NCI-H510A treated with DMSO at 0.1 percent for 48 hours (cell line): ENCODE measurements at regions not wholly inside any gene's neighbourhood (a gene's known extent, or its start where the extent isn't known, plus 50 kb on each side); places are given as distances from the start of the nearest gene placed in this dataset.

ENCODE experiments used
- DNase-seq: peaks from one replicate; lab custom pipeline; 2025; lab: John Stamatoyannopoulos, UW

DNA sequence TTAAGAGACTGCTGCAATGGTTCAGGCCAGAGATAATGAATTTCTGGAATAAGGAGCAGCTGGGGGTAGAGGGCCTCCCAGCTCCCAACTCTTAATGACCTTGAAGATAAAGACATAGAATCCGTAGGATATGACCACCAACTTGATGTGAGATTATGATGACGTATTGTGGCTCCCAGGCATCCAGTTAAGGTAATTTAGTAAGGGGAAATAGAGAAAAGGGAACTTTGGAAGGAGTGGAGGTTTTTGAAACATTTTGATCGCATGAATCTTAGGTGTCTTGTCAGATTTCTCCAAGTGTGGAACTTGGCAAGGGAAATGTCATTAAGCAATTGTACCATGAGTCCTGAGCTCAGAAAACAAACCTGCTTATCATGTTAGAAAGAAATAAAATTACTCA, 277.3 kb upstream of the TANK start:
- no peak for DNase-seq

DNA sequence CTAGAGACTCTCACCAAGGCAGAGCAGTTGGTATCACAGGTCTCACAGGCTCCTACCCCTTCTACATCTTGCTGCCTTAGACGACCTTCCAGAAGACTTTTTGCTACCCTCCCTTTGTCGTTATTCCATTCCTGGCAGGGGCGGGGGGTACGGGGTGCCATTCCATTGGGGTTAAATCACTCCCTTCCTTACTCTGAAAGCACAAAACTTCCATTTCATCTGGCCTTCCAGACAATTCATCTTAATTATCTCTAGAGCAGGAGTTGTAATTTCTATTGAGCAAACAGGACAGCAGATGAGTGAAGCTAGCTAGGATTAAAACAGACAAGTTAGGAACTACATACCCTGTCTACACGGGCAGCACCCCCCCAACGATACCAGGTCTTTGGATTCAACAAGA, 276.2 kb upstream of the TANK start:
- DNase-seq, result no peak

DNA sequence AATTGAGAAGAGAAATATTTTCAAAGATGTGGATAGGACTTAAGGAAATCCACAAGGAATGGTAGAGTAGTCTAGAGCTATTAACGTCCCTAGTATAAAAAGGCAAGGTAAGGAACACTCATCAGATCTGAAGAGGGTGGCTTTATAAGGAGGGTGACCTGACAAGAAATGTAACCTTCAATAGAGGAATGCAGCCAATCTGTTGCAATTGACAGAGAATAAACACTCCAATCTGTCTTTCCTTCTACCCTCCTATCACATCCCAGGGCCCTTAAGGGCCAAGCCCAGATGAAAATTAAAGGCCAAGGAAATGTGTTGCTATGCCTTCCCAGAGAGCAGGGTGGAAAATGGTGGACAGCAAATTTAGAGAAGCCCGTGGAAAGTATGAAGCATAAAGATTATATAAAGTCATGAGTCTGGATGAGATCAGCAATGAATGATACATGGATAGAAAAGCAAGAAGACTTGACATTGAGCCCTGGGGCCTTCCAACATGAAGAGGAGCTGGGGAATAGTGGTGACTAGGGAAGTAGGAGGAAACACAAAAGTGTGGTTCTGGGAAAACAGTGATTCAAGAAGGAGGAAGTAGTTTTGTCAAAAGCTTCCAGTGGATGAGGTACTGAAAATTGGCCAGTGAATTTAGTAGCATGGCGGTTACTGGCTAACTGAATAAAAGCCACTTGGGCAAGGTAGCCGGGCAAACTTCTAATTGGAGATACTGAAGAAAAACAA, 270.6 kb upstream of the TANK start:
- DNase-seq, result no peak

DNA sequence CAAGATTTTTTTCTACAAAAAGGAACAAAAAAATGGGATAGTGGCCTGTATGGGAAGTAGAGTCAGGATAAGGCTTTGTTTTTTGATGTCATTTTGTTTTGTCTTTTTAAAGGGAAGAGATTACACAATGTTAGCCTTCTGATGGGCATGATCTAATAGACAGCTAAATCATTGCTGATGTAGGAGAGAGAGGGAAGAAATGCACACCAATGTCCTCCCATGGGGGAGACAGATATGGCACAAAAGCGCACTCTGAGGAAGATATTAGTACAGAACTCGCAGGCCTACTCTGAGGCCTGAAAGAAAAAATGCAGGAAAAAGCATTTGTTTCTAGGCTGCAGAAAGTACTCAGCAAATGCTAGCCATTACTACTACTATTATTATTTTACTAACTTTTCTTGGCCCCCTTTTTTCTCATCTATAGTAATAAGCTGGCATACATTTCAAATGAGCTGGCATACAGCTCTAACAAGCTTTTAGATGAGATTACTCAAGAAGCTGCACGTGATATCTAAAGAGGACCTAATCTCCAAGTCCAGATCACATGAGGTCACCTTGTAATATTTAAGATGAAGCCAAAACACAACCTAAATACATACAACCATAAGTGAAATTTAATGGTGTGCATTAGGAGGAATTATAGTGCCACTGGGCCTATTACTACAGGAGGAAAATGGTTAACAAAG, 269.4 kb upstream of the TANK start:
- DNase-seq, result no peak

DNA sequence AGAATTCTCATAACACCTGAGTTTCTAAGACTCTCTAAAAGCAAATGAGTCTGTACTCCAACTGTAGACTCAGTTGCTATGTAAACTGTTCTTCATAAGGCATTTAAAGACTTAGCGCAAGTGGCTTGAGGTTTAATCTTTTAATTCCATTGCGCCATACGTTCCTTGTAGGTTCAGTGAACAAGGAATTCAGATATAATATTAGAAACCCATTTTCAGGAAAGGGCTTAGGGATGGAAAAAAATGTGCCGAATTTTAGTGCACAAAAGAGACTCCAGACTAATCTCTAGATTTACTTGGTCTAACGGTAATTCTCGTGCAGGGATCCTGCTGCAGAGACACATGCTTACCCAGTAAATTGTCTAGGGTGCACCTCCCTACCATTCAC, 268.9 kb upstream of the TANK start:
- no peak for DNase-seq

DNA sequence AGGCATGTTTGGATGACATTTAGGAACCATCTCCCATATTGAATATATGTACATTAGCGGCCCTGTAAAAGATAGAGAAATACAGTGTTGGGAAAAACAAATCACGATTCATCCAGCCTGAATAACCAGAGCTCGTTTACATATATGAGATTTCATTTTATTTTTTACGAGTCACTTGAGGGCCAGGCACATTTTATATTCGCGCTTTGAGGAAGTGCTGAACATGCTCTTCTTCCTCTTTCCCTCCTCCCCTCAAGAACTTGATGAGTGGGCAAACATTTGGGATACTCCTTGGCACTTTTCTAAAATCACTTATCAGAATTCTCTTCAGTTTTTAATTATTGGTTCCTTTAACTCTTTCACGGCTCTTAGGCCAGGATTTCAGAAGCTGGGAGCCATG, 268.0 kb upstream of the TANK start:
- DNase-seq, result no peak

DNA sequence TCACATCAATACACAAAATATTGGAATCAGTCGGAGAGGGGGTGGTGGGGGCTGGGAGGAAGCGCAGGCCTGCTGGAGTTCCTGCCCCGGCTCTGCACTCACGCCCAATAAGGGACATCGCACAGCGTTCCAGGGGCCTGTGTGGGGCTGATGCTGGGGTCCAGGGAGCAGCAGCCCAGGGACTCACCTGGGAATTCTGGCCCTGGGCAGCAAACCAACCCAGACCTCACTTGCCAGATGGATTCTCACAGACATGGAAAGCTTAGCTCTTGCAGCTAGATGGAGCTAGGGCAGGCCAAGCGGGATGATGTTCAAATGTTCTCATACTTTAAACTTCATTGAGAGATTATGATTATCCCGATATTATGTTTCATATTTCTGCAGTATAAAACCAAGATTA, 266.6 kb upstream of the TANK start:
- no peak for DNase-seq

DNA sequence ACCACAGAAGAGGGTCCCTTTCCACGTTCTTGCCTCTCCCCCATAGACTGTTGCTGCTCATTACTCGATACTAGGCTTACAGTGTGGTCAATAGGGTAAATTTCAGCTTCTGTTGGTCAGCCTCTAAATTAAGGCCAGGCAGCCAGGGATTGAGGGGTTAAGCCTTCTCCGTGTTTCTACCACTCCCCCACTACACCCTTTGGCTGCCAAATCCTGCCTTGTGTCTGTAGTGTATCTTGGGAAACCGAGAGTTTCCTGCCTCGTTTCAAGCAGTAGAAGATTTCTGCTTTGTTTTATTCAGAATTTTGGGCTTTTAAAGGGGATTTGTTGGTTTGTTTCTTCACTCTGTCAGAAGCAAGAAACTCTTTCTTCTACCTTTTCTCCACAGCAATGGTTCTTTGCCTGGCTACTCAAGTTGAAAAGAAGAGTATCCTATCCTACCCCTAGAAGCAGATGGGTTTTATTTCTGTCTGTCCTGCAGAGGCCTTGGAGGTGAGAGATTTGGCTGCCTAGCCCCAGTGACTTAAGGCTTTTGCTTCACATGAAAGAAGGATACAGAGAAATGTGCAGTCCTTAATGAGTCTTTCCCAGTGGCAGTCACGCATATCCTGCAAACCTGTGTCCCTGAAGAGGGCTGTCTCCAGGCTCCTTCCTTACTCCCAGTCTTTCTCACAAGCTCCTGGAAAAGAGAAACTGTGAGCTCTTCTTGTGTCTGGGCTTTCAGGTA, 261.5 kb upstream of the TANK start:
- no peak for DNase-seq

DNA sequence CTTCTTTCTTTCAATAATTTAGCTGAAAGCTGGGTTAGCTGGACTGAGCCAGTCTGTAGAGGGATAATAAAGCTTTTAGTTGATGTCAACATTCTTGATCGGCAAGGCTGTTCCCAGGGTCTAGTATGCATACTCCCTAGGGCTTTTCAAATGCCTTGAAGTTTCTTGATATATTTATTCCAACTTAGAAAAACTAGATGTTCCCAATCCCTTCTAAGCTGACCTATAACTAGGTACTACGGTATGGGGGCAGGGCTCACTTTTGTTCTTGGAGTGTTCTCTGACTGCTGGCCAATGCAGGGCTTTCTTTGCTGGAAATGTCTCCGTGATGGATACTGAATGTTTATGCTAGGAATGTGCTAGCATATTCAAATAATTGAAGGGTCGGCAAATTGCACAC, 258.6 kb upstream of the TANK start:
- DNase-seq, result no peak

DNA sequence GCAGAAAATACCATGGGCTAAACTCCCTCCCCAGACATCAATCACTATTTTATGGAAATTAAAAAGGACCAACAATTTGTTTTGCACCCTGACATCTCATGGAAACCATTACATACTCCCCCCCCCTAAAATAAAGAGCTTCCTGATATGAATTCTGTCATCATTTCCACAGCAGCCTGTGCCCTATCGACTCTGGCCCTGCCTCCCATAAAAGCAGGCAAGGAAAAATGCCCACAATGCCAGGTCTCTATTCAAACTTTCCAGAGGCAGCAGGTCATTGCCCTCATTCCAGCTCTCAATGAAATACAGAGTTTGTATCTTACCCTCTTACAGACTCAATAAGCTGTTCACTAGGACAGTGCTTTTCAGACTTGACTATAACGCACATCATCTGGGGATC, 254.4 kb upstream of the TANK start:
- no peak for DNase-seq

DNA sequence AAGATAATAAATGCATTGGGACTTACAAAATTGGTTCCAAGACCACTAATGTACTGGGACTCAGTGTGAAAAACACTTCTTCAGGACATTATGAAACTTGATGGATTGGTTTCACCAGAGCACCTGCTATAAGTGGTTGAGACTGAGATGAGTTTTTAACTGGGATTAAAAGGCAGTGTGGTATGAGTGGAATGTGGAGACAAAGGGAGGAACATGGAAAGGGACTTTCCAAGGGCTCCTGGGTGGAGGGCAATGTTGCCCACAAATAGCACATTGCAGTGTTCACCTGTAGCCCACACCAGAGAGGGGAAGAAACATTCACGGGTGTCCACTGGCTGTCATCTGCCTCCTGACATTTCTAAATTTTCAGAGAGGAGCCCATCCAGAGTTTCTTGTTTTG, 253.3 kb upstream of the TANK start:
- DNase-seq, result no peak

DNA sequence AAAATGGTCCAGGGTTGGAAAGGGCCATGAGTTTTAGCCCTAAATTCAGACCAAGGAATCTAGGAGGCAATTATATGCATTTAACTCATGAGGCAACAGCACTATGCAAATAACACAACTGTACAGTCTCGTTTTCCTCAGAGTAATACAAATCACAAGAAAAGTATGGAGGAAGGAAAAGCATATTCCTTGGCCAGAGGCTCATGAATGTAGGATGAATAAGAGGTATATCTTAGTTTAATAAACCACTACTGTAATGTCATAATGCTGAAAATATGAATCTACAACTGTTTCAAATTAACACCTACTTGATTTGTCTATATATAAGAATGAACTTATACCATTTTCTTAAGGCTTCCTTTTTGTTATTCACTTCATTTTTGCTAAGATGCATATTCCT, 252.5 kb upstream of the TANK start:
- no peak for DNase-seq

DNA sequence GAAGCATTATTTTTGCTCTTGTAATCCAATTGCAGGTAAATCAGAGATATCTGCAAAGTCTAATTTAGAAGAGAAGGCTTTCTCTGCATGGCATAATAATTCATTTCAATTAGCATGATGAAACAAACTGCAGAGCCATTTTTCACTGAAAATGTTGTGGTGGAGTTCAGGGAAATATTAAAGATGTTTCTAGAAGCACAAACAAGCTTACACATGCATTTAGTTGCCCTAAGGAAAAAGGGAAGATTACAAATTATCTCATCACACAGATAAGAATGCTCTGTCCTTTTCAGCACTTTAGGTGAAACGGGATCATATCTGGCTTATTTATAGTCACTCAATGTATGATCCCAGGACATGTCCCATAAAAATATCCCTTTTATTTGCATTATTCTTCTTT, 252.1 kb upstream of the TANK start:
- no peak for DNase-seq

DNA sequence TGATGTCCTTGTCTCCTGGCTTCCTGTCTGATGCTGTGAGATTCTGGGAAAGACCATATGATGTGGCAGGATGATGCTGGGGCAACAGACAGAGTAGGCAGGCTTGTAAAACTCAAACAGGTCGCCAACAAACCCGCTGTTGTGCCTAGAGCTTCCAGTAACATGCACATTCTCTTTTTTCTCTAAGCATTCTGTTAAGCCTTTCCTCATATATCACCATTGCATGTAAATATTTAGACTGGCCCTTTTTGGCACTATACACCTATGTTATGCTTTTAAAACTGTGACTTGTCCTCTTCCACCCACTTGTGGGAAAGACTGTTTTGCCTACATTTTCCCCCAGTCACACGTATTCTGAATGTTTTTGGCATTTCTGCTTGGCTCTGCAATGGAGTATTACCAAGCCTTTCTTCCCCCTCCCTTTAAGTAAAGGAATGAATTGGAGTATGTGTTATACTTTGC, 250.4 kb upstream of the TANK start:
- DNase-seq, result no peak

DNA sequence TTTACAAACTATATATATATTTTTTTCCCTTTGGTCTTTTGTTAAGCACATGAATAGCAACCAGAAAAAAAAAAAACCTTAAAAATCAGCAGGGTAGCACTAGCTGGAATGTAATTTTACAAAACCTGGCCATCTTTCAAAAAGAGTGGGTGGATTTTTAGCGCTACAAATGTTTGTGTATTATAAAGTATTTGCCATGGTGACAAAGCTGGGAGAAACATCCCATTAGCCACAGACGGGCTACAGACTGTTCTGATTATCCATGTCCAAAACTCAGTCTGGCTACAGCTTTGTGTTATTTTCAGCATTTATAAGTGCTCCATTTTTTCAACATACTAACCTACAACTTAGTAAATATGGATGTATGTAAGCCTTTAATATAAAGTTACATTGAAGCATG, 249.5 kb upstream of the TANK start:
- DNase-seq, result no peak

DNA sequence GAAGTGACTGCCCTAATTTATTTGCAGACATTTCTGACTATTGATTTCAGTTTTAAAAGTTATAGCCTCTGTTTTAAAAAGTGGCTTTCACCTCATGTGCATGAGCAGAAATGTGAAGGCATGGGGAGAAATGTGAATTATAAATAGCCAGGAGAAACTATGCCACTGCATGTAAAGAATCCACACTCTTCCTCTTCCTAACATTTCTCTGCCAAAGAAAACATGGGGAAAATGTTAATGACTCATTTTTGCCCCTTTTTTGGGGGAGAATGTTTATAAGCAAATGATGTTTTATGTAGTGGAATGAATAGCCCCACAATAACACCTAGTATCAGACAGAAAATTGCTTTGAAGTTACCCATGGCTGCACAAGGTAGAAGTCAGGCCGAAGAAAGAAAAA, 249.0 kb upstream of the TANK start:
- no peak for DNase-seq

DNA sequence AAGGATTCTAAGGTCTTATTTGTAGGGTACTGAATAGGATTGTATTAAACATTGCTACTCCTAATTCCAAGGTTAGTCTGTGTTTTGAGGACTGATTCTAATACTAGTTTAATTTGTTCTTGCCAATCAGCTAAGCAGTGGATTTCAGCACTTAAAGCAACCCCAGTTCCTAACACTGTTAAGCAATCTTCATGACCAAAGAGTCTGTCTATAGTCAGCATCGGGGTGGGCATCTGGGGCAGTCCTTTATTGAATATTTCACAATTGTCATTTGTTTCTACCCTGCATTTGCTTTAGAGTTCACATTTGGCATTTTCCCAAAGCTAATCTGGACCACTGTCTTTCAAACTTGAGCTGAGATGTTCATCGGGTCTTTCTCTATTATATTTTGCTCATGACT, 248.0 kb upstream of the TANK start:
- DNase-seq, result no peak

DNA sequence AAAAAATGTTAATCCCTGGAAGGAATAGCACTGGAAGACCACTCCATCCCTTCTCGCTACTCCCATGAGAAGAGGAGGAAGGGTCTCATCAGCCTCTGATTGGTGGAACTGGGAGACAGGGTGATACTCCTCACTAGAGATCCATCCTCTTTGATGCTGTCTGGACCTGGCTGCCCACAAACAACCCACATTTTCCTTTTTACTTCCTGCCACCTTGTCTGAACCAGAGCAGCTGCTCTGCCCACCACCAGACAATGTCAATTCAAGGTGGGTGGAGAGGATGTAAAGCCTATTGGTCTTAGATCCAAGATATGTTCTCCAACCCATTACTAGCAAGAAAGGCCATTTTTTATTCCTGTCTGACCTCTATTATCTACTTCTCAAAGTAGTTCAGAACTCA, 246.9 kb upstream of the TANK start:
- no peak for DNase-seq

DNA sequence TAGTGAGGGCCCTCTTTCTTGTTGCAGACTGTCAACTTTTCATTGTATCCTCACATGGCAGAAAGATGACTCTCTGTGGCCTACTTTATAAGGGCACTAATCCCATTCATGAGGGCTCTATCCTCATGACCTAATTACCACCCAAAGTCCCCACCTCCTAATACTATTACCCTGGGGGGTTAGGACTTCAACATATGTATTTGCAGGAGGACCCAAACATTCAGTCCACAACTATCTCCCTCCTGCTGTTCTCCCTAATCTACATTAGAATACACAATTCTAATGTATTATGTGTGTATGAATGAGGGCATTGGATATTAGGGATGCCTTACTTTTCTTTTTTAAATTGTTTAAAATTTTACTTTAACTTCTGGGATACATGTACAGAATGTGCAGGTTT, 246.0 kb upstream of the TANK start:
- no peak for DNase-seq

DNA sequence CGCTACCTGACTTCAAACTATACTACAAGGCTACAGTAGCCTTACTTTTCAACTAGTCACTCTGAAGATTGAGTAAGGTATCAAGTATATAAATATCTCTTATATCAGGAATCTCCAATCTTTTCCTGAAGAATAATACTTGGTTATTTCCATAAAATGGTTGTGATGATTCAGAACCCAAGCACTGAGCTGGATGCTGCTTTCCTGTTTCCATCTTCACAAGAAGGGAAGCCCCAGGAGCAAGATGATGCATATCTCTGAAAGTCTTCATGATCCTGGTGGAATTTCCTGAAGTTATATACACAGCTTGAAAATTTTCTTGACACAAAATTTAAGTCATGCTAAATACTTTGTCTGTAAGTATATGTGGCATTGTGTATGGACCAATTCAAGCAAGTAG, 243.9 kb upstream of the TANK start:
- no peak for DNase-seq

DNA sequence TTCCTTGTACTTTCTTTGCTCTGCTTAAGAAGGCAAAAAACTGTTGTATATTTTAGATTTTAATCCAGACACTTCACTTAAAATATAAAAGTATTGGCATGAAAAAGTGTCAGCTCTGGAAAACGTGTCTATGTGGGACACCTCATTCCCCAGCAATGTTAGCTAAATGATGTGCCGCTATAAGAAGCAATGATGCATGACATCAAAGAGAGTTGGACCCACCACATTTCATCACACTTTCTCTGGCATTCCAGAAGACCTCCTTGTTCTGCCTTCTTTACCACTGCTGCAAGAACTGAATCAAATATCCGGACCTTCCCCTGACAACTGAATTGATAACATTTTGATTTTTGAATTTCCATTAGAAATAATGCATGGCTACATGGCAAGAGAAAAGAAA, 242.4 kb upstream of the TANK start:
- DNase-seq, result no peak

DNA sequence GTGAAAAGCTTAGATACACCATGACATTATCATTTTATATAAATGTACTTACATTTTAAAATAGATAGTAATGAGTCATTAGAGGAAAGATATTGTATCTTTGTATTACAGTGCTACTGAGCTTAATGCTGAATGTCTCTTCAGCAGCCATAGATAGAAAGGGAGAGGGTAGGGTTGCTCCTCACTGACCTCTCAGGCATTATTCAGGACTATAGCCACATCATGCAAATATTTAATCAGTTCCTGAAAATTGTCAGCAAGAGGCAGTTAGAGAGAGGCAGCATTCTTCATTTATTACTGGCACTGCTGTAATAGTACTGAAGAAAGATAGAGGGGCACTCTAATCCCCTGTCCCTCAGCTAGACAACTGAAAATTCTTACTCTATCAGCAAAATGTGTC, 242.0 kb upstream of the TANK start:
- DNase-seq, result no peak

DNA sequence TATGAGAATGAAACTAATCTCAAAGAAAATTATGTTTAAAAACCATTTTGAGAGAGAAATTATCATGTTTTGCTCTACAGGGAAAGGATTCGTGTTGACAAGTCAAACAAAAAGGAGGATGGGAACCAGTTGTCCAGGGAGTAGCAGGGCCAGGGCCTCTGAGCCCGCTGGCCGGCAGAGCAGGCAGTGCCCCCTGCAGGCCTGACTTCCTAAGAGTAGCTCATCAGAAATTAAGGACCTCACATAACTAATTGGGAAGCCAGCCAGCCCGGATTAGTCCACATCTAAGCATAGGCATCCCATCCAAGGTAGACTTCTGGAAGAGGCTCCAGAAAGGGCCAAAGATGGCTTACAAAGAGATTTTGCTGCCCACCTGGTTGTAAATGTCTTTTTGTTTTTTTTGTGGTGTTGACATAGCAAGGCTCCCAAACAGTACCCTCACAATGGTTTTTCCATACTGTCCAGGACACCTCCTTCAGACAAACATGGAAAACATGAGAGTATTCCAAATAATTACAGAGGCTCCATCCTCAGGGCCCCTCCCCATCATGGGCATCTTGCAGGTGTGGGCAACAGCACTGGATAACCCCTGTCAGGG, 241.2 kb upstream of the TANK start:
- peak; percentile 1 for DNase-seq
